Gastroesophageal sphincter (tissue), 3 donors: ENCODE measurements at regions not wholly inside any gene's neighbourhood (a gene's known extent, or its start where the extent isn't known, plus 50 kb on each side); places are given as distances from the start of the nearest gene placed in this dataset.

Source experiments
- CTCF ChIP-seq, 4 experiments: fragments of 200-600 bp in 2 of 4; fragments of 450-650 bp in 2 of 4; sonication (generic) in 1 of 4; IDR thresholded peaks; one replicate each; pipeline ENCODE4 v1.5.1; 2017 to 2019; ENCODE audit warnings: antibody characterized with exemption in 4 of 4, mild to moderate bottlenecking in 2 of 4, moderate library complexity in 2 of 4
- EP300 ChIP-seq: sonication (generic); formaldehyde crosslinking; IDR thresholded peaks from one replicate; pipeline ENCODE4 v1.6.1; 2017; ENCODE audit warnings: antibody characterized with exemption, mild to moderate bottlenecking
- POLR2A ChIP-seq, 2 donors: fragments of 450-650 bp; IDR thresholded peaks; one replicate each; pipeline ENCODE4 v1.6.1; 2017; ENCODE audit warnings: antibody characterized with exemption in 2 of 2, mild to moderate bottlenecking in 2 of 2, moderate library complexity in 1 of 2
- POLR2AphosphoS5 ChIP-seq: sonication (generic); formaldehyde crosslinking; IDR thresholded peaks from one replicate; pipeline ENCODE4 v1.6.1; 2017; ENCODE audit warnings: antibody characterized with exemption

DNA sequence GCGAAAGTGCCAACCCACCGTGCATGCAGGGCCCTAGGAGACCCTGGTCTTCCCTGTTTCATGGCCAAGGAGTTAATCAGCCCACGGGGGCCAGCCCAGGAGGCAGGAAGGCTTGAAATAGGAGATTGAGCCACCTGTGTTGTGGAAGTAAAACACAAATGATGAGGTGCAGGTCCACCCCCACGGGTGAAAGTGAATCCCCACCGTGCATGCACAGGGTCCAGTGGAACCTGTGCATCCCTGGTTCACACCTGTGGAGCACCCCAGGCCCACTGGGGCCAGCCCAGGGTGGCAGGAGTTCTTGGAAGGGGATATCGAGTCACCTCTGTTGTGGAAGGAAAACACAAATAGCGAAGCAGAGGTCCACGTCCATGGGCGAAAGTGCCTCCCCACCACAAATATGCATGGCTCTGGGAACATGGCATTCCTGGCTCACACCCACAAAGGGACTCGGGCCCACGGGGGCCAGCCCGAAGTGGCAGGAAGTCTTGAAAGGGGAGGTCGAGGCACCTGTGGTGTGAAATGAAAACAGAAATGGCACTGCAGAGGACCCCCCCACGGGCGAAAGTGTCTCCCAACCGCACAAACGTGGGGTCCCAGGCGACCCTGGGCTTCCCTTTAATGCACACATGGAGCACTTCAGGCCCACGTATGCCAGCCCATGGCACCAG, 381.5 kb downstream of the ALG10 start:
- TF ChIP-seq CTCF (IDR thresholded peaks at IDR 0.05) = no peak
- no peak for TF ChIP-seq POLR2AphosphoS5
- no peak for TF ChIP-seq POLR2A (IDR thresholded peaks at IDR 0.05)
- TF ChIP-seq EP300 = no peak
